HEK293T (cell line): ENCODE measurements at regions not wholly inside any gene's neighbourhood (a gene's known extent, or its start where the extent isn't known, plus 50 kb on each side); places are given as distances from the start of the nearest gene placed in this dataset.

Experiments
- CTBP1 ChIP-seq: fragments of 450-650 bp; IDR thresholded peaks from 2 replicates; pipeline ENCODE4 v1.6.1; 2016; ENCODE audit warnings: borderline replicate concordance
- ELF4 ChIP-seq: fragments of 450-650 bp; IDR thresholded peaks from 2 replicates; pipeline ENCODE4 v1.6.1; 2017; ENCODE audit warnings: antibody characterized with exemption
- FOXA1 ChIP-seq: fragments of 450-650 bp; IDR thresholded peaks from 2 replicates; pipeline ENCODE4 v1.6.1; 2016; ENCODE audit warnings: mild to moderate bottlenecking
- FOXM1 ChIP-seq: fragments of 450-650 bp; IDR thresholded peaks from 2 replicates; pipeline ENCODE4 v1.6.1; 2017; ENCODE audit warnings: mild to moderate bottlenecking, borderline replicate concordance
- L3MBTL2 ChIP-seq: fragments of 450-650 bp; conservative IDR thresholded peaks from 2 replicates; pipeline ENCODE4 v1.6.1; 2016; ENCODE audit warnings: mild to moderate bottlenecking
- LEF1 ChIP-seq: fragments of 450-650 bp; IDR thresholded peaks from 2 replicates; pipeline ENCODE4 v1.6.1; 2017; ENCODE audit warnings: mild to moderate bottlenecking, borderline replicate concordance
- SP1 ChIP-seq: fragments of 450-650 bp; IDR thresholded peaks from 2 replicates; pipeline ENCODE4 v1.6.1; 2017
- TARDBP ChIP-seq: fragments of 450-650 bp; IDR thresholded peaks from 2 replicates; pipeline ENCODE4 v1.6.1; 2016
- ZNF384 ChIP-seq: fragments of 450-650 bp; IDR thresholded peaks from 2 replicates; pipeline ENCODE4 v1.6.1; 2016

GRCh38 chr3:77887611-77888010 lies 847.7 kb downstream of the ROBO2 start:
- TF ChIP-seq TARDBP (no peak), CTBP1 (no peak), FOXM1 (no peak), ZNF384 (no peak), L3MBTL2 (no peak), FOXA1 (no peak), ELF4 (no peak), SP1 (no peak), LEF1 (no peak)
